NT2/D1 (cell line): ENCODE measurements at regions not wholly inside any gene's neighbourhood (a gene's known extent, or its start where the extent isn't known, plus 50 kb on each side); places are given as distances from the start of the nearest gene placed in this dataset.
"Not testable (repeated sequence)": the region's sequence is repeated elsewhere in the genome, so short reads cannot be mapped to it uniquely, and the experiment has no call there.

Source experiments
- DNase-seq: peaks from one replicate; pipeline ENCODE4 v3.0.0-alpha.2; 2011; ENCODE audit warnings: low read depth, low spot score
- H3K27me3 ChIP-seq: 2 replicates; pipeline ENCODE4 v1.6.0; 2011; ENCODE audit warnings: mild to moderate bottlenecking; ENCODE audit not compliant: insufficient read length, insufficient read depth
- H3K36me3 ChIP-seq: 2 replicates; pipeline ENCODE4 v1.6.1; 2011; ENCODE audit warnings: mild to moderate bottlenecking, low read length, mixed read lengths; ENCODE audit not compliant: insufficient read depth, insufficient read length
- H3K4me1 ChIP-seq: 2 replicates; pipeline ENCODE4 v1.5.1; 2011; ENCODE audit not compliant: insufficient read depth, insufficient read length
- H3K4me3 ChIP-seq: 2 replicates; pipeline ENCODE4 v1.5.1; 2011; ENCODE audit warnings: low read depth; ENCODE audit not compliant: insufficient read length
- H3K9ac ChIP-seq: 2 replicates; pipeline ENCODE4 v1.6.0; 2011; ENCODE audit warnings: low read depth; ENCODE audit not compliant: insufficient read length
- H3K9me3 ChIP-seq: 2 replicates; pipeline ENCODE4 v1.5.1; 2011; ENCODE audit warnings: mild to moderate bottlenecking, low read length; ENCODE audit not compliant: insufficient read depth
- SUZ12 ChIP-seq: IDR thresholded peaks from 2 replicates; pipeline ENCODE4 v1.6.1; 2011; ENCODE audit not compliant: insufficient read length, insufficient read depth; ENCODE audit errors: extremely low read depth
- YY1 ChIP-seq: IDR thresholded peaks from 2 replicates; pipeline ENCODE4 v1.6.1; 2011; ENCODE audit not compliant: insufficient read length, insufficient read depth
- ZNF274 ChIP-seq: IDR thresholded peaks from 2 replicates; pipeline ENCODE4 v1.6.1; 2011; ENCODE audit warnings: mild to moderate bottlenecking, low read depth, low read length

GRCh38 chr7:55731931-55732330, 130.6 kb downstream of the SEPTIN14 start:
- H3K9ac ChIP-seq: no peak overlapping the region
- no peaks in the 10 kb centered on the region for H3K27me3 ChIP-seq
- no peak for DNase-seq
- peaks cover 3% of the 10 kb centered on the region for H3K4me1 ChIP-seq
- no peak overlapping the region for H3K4me3 ChIP-seq
- no peaks in the 10 kb centered on the region for H3K36me3 ChIP-seq
- no peak for TF ChIP-seq SUZ12
- no peak for TF ChIP-seq YY1
- TF ChIP-seq ZNF274: no peak
- no peaks in the 10 kb centered on the region; the same call in 1 of the 2 replicates for H3K9me3 ChIP-seq

- Histone ChIP-seq H3K9me3 (no peaks in the 10 kb centered on the region; the same call in 1 of the 2 replicates), H3K4me1 (peaks cover 1% of the 10 kb centered on the region), H3K9ac (no peak overlapping the region), H3K27me3 (no peaks in the 10 kb centered on the region), H3K36me3 (no peaks in the 10 kb centered on the region), H3K4me3 (no peak overlapping the region)
- no peak for DNase-seq
- TF ChIP-seq SUZ12: no peak
- TF ChIP-seq YY1: no peak
- no peak for TF ChIP-seq ZNF274
These were observed 132.4 kb downstream of the SEPTIN14 start for GRCh38 chr7:55730197-55730596.

- no peak for TF ChIP-seq ZNF274
- no peak for TF ChIP-seq YY1
- TF ChIP-seq SUZ12: no peak
- H3K27me3 ChIP-seq: no peaks in the 10 kb centered on the region
These were observed 139.0 kb downstream of the SEPTIN14 start for GRCh38 chr7:55723621-55723941.

GRCh38 chr7:55722874-55723620, 139.5 kb downstream of the SEPTIN14 start:
- H3K27me3 ChIP-seq, H3K4me1 ChIP-seq, H3K9me3 ChIP-seq, H3K4me3 ChIP-seq, H3K36me3 ChIP-seq, H3K9ac ChIP-seq, DNase-seq: not testable (repeated sequence)

More at GRCh38 chr7:55723621-55723941, 139.0 kb downstream of the SEPTIN14 start:
- Histone ChIP-seq H3K9me3 (no peaks in the 10 kb centered on the region), H3K36me3 (no peaks in the 10 kb centered on the region), H3K4me1 (no peaks in the 10 kb centered on the region), H3K9ac (no peak overlapping the region), H3K4me3 (no peak overlapping the region)
- DNase-seq: no peak

- not testable (repeated sequence) for H3K4me3 ChIP-seq, H3K9me3 ChIP-seq, H3K27me3 ChIP-seq, DNase-seq, H3K36me3 ChIP-seq, H3K9ac ChIP-seq, H3K4me1 ChIP-seq
These were observed 141.5 kb downstream of the SEPTIN14 start for GRCh38 chr7:55721004-55721403.

- not testable (repeated sequence) for H3K36me3 ChIP-seq, H3K9ac ChIP-seq, H3K27me3 ChIP-seq, H3K4me1 ChIP-seq, DNase-seq, H3K4me3 ChIP-seq, H3K9me3 ChIP-seq
These were observed 143.1 kb upstream of the VOPP1 start for GRCh38 chr7:55715247-55715867.

DNA sequence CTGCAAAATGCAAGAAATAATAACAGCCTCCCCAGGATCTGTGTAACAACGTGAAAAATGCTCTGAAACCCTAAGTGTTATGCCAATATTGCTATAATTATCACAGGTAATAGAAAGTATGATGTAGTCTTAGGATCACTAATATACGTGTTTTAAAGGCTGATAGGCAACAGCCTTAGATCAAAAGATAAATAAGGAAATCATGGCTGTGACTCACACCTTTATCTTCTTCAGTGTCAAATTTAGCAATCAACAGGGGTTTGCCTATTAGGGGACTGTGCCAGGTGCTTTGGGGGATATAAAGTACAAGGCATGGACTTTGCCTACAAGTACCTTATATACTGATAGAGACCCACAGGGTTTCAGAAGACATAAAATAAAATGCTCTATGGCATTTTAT, 142.1 kb upstream of the VOPP1 start:
- not testable (repeated sequence) for H3K27me3 ChIP-seq, DNase-seq, H3K9me3 ChIP-seq, H3K4me3 ChIP-seq, H3K36me3 ChIP-seq, H3K9ac ChIP-seq, H3K4me1 ChIP-seq

GRCh38 chr7:55710312-55710711, 138.0 kb upstream of the VOPP1 start:
- H3K9ac ChIP-seq, H3K4me1 ChIP-seq, H3K4me3 ChIP-seq, H3K36me3 ChIP-seq, DNase-seq, H3K9me3 ChIP-seq, H3K27me3 ChIP-seq: not testable (repeated sequence)

DNA sequence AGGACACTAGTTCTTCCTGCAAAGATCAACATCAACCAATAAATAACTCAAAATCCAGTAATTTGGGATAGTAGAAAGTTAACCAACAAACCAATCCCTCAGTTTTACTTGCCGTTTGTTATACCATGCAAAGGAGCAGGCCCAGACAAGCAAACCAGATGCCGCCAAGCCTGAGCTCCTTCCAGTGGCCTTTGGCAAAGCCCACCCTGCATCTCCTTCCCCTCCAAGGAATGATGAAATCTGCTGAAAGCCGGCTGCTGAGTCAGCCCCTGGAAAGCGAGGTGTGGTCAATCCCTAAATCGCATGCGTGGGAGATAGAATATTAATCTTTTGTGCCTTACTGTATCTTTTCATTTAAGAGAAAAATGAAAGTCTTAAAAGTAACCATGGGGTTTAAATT, 135.7 kb upstream of the VOPP1 start:
- H3K27me3 ChIP-seq, H3K36me3 ChIP-seq, H3K9me3 ChIP-seq, H3K4me1 ChIP-seq, DNase-seq, H3K4me3 ChIP-seq, H3K9ac ChIP-seq: not testable (repeated sequence)

- H3K27me3 ChIP-seq, H3K4me1 ChIP-seq, H3K36me3 ChIP-seq, DNase-seq, H3K4me3 ChIP-seq, H3K9me3 ChIP-seq, H3K9ac ChIP-seq: not testable (repeated sequence)
These were observed 135.1 kb upstream of the VOPP1 start for GRCh38 chr7:55707410-55707809.

DNA sequence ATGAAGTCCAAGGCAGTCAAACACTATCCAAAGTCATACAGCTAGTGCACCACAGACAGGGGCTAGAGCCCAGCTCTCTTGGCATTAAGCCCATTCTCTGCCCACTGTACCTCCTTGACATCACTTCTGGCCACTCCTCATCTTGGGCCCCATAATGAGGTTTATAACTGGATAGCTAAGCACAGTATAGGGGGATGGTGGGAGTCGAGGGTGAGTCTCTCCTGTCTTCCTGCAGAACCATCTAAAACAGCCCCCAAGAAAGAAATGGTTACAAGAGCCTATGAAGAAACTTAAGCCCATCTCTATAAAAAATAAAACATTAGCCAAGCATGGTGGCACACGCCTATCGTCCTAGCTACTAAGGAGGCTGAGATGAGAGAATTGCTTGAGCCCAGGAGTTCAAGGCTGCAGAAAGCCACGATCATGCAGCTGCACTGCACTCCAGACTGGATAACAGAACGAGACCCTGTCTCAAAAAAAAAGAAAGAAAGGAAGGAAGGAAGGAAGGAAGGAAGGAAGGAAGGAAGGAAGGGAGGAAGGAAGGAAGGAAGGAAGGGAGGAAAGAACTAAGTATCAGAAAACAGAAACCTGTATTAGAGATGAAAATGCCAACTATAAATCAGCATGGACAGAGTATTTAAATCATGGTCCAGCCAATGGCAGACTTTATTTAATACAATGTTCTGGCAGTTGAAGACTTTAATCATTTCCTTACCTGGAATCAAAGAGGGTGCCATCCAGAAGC, 134.3 kb upstream of the VOPP1 start:
- not testable (repeated sequence) for H3K4me3 ChIP-seq, H3K9ac ChIP-seq, DNase-seq, H3K36me3 ChIP-seq, H3K4me1 ChIP-seq, H3K9me3 ChIP-seq, H3K27me3 ChIP-seq
